Stimulated activated CD8-positive, alpha-beta memory T cell treated with anti-CD3 and anti-CD28 coated beads, Interleukin-15, amount 100 ng/mL, for 48 hours (primary cell): ENCODE measurements at regions not wholly inside any gene's neighbourhood (a gene's known extent, or its start where the extent isn't known, plus 50 kb on each side); places are given as distances from the start of the nearest gene placed in this dataset.
"Not testable (repeated sequence)": the region's sequence is repeated elsewhere in the genome, so short reads cannot be mapped to it uniquely, and the experiment has no call there.

Source experiments
- DNase-seq, 2 donors: peaks; one replicate each; pipeline ENCODE4 v3.0.0-alpha.2; 2020; ENCODE audit warnings: low read depth in 2 of 2

GRCh38 chr7:35909870-35910357, 109.1 kb downstream of the SEPTIN7 start:
- DNase-seq, result no peak

- DNase-seq, result not testable (repeated sequence)
Measured at GRCh38 chr7:35910621-35911020, 109.8 kb downstream of the SEPTIN7 start.

DNA sequence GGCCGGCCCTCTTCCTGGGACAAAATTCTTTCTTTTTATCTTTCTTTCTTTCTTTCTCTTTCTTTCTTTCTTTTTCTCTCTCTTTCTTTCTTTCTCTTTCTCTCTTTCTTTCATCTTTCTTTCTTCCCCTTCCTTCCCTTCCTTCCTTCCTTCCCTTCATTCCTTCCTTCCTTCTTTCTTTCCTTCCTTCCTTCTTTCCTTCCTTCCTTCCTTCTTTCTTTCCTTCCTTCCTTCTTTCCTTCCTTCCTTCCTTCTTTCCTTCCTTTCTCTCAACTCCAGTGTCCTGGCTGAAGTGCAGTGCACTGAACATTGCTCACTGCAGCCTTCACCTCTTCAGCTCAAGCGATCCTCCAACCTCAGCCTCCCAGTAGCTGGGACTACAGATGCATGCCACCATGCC, 112.5 kb downstream of the SEPTIN7 start:
- DNase-seq, result not testable (repeated sequence)

- not testable (repeated sequence) for DNase-seq
Measured at GRCh38 chr7:35914214-35914613, 113.4 kb downstream of the SEPTIN7 start.

DNA sequence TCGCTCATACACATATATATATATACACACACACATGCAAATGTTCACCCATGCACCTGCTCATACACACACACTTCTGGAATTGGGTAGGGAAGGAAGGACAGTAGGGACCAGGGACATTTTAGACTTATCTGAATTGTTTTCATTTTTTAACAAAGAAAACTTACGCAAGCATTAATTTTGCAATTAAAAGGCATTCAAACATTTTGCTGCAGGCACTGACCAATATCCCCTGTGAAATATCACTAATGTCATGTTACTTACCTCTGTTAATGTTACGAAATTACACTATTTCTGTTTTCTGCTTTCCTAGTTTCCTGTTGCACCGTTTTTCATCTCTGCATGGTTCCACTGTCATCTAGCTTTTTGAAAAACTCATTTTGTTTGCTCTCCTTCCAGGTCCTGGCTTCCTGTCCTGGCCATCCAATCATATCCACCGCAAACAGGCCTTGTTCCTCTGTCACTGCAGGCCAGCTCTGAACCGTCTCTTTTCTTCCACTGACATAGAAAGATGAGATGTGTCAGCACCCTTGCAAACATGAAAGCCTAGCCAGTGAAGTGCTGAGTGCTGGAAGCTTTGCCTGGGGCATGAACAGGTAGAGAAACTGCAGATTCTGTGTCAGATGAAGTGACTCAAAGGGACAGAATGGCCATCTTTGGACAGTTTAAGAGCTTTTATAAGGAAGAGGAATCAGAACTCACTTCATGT, 114.5 kb downstream of the SEPTIN7 start:
- not testable (repeated sequence) for DNase-seq

DNA sequence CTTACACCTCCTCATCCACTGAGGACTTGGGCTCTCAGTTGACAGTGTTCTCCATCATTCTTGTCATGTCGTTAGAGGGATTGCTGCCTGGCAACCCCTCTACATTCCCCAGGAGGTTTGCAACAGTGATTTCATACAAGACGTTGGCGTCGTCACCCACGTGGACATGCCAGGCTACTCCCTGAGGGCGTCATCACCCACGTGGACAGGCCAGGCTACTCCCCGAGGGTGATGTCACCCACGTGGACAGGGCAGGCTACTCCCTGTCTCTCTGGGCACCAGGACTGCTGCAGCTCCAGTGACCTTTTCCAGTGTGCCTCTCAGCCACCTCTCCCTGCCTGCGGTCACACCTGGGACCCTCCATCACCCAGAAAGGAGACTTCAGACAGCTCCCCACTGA, 117.4 kb downstream of the SEPTIN7 start:
- not testable (repeated sequence) for DNase-seq

GRCh38 chr7:35919607-35920006, 118.8 kb downstream of the SEPTIN7 start:
- DNase-seq, result not testable (repeated sequence)

DNA sequence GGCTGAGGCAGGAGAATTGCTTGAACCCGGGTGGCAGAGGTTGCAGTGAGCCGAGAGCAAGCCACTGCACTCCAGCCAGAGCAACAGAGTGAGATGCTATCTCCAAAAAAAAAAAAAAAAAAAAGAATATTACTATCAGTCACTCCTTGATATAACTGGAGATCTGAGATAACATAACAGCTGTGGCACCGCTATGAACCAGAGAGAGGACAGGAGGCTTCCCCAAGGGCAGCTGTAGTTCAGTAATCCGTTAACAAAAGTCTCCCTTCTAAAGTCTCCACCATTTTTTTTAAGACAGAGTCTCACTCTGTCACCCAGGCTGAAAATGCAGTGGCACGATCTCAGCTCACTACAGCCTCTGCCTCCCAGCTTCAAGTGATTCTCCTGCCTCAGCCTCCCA, 120.5 kb downstream of the SEPTIN7 start:
- DNase-seq, result not testable (repeated sequence)

- DNase-seq, result not testable (repeated sequence)
Measured at GRCh38 chr7:35924668-35925067, 123.8 kb downstream of the SEPTIN7 start.

DNA sequence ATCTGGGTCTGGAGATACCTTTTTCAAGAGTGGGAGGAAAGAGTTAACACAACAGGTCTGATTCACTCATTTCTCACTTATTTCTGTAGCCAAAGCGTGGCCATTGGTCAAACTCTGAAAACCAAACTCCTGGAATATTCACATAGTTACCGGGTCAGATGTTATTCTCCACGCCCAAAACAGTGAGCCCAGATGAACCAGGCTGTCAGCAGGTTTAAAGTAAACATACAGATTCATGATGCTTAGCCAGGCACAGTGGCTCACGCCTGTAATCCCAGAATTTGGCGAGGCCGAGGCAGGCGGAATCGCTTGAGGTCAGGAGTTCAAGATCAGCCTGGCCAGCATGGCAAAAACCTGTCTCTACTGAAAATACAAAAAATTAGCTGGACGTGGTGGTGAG, 126.1 kb downstream of the SEPTIN7 start:
- DNase-seq, result not testable (repeated sequence)

DNA sequence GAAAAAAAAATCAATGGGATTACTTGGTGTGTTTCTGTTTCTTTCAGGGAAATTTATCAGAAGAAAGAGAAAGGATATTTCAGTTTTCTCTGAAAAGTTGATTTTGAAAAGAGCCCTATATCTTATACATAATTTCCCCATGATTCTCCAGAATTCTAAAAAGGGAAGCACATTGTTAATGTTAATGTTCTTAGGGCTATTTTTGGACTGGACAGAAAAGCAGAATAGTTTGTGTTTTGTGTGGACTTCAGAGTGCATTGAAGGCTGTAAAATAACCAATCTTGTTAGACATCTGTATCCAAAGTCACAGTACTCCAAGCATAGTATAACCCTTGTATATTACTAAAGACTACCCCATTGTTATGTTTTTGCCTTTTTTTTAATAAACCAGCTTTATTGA, 130.3 kb downstream of the SEPTIN7 start:
- DNase-seq, result not testable (repeated sequence)

DNA sequence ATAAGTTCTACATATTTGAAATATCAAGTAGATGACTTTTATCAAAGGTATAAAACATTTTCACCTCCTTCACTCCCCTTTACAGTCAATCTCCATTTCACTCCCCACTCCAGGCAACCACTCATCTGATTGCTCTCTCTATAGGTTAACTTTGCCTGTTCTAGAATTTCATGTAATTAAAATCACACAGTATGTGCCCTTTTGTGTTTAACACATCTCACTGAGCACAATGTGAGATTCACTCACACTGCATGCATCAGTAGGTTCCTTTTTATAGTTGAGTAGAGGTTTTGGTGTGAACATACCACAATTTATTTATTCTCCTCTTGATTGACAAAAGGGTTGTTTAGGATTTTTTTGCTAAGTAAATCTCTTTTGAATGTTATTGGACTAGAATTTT, 130.7 kb downstream of the SEPTIN7 start:
- DNase-seq, result not testable (repeated sequence)

GRCh38 chr7:35940695-35941094, 139.8 kb downstream of the SEPTIN7 start:
- DNase-seq, result not testable (repeated sequence)

DNA sequence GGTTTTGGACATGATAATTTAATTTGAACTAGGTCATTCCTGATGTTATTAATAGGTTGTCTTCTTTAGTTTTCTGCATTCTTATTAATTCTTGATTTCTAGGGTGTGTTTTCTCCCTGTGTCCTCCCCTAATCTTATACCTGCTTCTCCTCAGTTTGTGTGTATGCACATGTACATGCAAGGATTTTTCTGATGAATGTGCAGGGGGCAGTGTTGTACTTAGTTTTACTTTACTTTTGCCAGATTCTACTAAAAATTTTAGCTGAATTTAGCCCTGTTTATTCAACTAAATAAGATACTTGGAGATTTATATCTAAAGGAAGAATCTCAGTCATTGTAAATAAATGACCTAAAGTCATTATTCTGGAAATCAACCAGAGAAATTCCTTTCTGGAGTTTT, 144.8 kb downstream of the SEPTIN7 start:
- DNase-seq, result not testable (repeated sequence)

DNA sequence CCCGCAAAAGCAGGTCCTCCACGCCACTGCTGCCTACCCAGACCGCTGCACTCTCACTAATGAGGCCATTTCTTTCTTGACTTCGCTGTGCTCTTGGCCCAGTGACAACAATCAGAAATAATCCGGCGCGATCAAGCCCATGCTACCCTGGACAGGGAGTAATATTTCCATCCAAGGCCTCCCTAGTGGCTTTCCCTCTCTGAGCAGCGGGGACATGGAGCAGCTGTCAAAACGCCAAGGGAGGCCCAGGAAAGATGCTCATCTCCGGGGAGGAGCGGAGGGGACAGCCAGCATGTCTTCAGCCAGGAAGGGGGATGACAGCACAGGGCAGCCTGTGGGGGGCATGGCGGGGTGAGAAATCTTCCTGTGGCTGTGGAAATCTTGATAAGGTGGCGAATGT, 154.9 kb downstream of the SEPTIN7 start:
- DNase-seq, result not testable (repeated sequence)

GRCh38 chr7:35956988-35957387, 156.1 kb downstream of the SEPTIN7 start:
- DNase-seq, result not testable (repeated sequence)

- DNase-seq, result not testable (repeated sequence)
Measured at GRCh38 chr7:35961260-35961659, 160.4 kb downstream of the SEPTIN7 start.

GRCh38 chr7:35962607-35963006, 161.8 kb downstream of the SEPTIN7 start:
- DNase-seq, result not testable (repeated sequence)

DNA sequence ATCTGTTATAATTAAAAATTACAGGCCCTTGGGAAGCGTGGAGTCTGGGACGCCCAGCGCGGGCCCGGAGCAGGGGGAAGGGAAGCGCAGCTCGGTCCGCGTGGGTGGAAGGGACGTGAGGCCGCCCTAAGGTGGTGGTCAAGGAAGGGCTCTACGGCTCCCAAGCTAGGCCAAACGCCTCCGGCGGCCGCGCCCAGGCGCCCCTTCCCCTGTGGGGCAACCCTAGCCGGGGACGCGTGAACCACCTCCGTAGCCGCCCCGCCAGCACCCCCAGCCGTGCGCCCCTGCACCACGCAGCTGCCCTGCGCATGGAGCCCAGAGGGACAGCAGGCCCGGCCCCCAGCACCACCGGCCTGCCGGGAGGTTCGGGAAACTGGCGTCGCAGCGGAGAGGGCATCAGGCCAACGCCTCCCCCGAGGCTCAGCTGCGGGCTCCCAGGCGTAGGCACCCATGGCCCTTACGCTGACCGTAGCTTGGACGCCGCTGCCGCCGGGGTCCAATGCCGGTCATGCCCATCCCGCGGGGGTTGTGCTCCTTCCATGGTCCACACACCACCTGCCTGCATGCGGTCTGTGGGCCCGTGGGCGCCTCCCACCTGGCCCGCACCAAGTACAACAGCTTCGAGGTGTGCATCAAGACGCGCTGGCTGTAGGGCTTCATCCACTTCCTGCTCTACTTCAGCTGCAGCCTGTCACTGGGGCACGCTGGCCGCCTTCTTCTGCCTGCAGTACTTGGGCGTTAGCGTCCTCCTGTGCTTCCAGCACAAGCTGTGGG, 166.7 kb downstream of the SEPTIN7 start:
- DNase-seq, result no peak

DNA sequence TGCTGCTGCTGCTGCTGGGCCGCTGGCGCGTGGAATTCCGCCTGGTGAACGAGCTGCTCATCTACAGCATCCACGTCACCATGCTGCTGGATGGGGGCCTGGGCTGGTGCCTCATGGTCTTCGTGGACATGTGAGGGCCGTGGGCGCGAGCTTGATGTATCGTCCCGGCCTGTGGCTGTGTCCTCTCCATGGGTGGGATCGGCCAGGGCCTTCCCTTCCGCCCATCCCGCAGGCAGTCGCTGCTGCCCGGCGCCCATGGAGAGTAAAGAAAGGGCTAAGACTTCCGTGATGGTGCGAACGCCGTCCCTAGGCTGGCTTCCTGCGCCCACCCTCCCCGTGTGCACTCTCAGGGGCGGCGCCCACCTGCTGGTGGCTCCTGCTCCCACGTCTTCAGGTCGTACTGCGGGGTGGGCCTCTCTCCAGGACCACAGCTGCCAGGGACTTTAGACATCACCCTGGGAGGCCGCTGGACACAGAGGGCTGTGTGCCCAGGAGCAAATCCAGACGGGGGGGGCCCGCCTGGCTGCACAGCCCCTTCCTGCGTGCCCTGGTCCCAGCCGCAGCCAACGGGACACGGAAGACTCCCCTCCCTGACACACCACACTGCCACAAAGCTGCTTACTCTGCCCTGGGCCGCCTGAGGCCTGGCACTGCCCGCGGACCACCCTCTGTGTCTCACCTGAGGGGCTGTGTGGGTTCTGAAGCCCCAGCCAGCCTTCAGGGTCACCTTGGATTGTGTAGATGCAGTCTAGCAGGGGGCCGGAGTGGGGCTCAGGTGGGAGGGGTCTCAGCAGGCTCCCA, 167.5 kb downstream of the SEPTIN7 start:
- DNase-seq, result no peak

GRCh38 chr7:35969066-35969465, 168.2 kb downstream of the SEPTIN7 start:
- DNase-seq, result no peak

GRCh38 chr7:35970458-35970857, 169.6 kb downstream of the SEPTIN7 start:
- no peak for DNase-seq
